8988T (cell line): ENCODE measurements at regions not wholly inside any gene's neighbourhood (a gene's known extent, or its start where the extent isn't known, plus 50 kb on each side); places are given as distances from the start of the nearest gene placed in this dataset.
"Not testable (repeated sequence)": the region's sequence is repeated elsewhere in the genome, so short reads cannot be mapped to it uniquely, and the experiment has no call there.

Source experiments
- DNase-seq: peaks from one replicate; pipeline ENCODE4 v3.0.0; 2011

DNA sequence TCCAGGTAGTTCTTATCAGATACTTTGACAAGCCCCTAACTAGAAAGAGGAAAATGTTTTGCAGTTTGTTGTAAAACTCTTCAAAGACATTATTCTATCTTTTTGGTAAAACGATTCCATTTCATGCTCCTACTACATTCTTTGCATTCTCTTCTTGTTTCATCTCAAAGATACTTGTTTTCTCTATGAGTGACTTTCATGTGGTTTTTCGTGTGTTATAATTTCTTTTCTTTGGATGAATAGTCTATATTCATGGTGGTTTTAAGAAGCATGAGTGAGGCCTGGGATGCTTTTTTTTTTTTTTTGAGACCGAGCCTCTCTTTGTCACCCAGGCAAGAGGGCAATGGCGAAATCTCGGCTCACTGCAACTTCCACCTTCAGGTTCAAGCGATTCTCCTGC is 292.5 kb upstream of the LYZL1 start:
- DNase-seq = no peak

DNA sequence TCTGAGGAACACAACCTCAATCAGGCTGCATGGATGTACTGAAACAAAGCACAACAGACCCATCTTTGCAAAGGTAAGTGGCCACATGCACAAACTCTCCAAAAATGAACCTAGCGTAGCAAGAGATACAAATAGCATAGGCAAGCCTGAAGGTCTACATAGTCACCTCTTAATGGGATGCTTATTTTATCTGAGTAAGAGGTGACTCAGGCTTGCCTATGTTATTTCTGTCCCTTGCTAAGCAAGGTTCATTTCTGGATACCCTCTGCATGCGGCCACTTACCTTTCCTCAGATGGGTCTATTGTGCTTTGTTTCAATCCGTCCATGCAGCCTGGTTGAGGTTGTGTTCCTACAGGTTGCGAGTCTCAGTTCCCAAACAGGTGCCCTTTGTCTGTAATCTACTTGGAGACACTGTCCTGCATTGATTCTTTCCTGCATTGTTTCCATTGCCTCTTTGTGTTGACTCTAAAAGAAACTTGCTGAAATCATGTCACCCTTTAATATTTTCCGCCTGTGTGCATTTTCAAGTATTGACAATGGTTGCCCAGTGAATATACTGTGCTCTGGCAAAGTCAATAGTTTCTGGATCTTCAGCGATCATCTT is 291.8 kb upstream of the LYZL1 start:
- no peak for DNase-seq

DNA sequence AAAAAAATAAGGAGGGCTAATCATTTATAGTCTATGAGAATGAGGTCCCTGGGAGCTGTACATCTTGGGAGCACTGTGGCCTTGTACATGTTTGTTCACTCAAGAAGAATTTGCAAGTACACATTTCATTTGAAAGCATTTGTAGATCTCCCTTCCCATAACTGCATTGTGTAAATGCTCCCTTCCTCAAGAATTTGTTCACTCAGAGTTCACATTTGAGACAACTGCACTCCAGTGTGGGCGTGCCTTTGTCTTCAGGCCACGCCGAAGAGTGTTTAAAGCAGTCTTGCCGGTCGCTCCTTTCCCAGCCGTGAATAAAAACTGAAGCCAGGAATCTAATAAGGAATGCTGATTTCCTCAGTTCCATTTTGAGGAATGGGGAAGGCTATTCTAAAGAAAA is 291.1 kb upstream of the LYZL1 start:
- no peak for DNase-seq

DNA sequence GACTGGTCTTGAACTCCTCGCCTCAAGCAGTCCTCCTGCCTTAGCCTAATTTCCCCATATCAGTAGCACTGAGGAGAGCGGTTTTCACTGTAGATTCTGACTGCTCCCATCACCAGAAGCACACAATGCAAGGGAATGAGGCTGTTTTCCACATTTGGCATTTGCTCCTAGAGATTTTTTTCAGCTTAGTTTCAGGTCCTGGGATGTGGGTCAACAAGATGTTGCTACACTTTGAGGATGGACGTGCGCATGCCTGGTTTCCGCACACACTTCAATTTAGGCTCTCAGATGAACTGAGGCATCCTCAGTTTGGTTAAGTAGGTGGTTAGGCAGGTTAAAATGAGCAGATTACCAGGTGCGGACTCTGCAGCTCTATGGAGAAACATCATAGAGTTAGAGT is 287.1 kb upstream of the LYZL1 start:
- DNase-seq = no peak

DNA sequence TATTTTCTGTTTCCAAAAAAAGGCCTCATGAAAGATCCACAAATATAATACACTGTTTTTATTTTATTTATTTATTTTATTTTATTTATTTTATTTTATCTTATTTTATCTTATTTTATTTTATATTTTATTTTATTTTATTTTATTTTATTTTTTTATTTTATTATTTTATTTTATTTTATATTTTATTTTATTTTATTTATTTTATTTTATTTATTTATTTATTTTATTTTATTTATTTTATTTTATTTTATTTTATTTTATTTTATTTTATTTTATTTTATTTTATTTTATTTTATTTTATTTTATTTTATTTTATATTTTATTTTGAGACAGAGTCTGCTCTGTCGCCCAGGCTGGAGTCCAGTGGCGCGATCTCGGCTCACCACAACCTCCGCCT is 285.9 kb upstream of the LYZL1 start:
- not testable (repeated sequence) for DNase-seq

DNA sequence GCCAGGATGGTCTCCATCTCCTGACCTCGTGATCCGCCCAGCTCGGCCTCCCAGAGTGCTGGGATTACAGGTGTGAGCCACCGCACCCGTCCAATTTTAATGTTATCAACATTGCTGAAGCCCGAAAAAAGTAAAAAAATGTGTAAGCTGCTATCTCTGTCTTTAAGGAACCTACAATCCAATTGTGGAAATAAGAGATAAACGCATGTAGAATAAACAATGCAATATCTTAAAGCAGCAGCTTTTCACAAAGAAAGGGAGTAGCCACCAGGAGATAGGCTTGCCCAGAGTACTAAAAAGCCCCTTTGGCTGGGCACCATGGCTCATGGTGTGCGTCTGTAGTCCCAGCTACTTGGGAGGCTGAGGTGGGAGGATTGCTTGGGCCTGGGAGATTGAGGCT is 282.9 kb upstream of the LYZL1 start:
- DNase-seq = no peak

DNA sequence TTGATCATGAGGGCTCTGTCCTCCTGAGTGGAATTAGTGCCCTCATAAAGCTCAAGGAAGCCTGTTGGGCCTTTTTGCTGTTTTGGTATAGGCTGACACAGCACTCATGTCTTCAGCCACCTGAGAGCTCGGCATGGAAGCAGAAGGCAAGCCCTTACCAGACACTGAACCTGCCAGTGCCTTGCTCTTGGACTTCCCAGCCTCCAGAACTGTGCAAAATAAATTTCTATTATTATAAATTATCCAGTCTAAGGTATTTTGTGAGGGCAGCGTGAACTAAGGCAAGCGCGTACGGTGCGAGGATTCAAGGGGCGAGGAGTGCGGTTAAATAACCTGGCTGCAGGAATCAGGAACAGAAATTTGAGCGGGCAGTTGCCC is 281.5 kb upstream of the LYZL1 start:
- no peak for DNase-seq

DNA sequence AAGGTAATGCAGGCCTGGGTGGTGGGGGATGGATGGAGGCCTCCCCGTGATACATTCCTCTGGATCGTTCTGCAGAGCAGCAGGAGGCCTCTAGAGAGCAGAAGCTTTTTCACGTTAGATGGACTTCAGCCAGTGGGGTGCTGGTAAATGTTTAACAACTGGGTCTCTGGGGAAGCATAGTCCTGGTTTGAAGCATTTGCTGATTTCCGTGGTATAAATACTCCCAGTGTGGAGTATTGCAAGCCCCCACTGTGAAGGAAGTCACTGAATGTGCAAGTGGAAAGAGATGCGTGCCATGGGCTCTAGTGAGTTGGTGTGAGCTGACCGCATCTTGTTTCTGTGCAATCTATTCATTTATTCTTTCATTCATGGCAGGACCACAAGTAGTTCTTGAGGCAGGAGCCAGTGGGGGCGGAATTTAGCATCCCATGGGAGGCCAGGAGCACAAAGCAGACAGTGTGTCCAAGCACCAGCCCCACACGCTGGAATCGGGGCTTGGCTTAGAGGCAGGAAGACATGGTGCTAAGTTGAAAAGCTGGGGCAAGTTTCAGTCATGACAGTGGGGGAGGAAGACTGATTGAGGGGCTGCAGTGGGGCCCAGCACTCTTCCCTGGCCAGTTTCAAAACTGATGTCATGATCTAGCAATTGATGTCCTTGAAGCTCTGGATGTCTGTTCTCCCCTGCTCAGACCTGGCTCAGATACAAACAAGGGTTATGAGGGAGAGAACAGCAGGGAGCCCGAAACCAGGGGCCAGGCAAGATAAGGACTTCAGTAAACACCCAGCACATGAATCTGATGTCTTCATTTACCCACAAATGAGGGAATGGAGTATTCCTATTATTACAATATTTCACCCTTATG is 280.9 kb upstream of the LYZL1 start:
- no peak for DNase-seq

DNA sequence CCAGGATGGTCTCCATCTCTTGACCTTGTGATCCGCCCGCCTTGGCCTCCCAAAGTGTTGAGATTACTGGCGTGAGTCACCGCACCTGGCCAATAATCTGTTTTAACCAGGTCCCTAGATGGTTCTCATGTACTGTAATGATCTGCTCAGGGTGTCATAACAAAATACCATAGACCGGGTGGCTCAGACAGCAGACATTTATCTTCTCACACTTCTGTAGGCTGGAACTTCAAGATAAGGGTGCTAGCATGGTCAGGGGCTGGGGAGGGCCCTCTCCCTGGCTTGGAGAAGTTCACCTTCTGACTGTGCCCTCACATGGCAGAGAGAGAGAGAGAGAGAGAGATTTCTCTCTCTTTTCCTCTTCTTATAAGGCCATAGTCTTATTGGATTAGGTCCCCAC is 279.4 kb upstream of the LYZL1 start:
- no peak for DNase-seq

DNA sequence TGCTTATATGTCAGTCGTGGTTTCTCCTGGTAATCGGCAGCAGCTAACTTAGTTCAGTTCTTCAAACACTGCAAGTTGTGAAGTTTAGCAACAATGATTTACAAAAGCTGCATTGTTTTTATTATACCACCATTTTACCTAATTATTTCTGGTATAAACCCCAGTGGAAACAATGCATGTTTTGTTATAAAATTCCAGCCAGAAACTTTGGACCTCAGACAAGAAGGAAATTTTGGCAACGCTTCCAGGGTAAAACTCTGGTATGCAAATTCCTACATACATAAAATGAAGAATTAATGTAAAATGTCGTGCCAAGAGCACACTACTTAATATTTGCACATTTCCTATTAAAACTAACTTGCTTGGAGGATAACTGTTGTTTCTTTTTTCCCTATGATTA is 277.4 kb upstream of the LYZL1 start:
- DNase-seq = no peak

DNA sequence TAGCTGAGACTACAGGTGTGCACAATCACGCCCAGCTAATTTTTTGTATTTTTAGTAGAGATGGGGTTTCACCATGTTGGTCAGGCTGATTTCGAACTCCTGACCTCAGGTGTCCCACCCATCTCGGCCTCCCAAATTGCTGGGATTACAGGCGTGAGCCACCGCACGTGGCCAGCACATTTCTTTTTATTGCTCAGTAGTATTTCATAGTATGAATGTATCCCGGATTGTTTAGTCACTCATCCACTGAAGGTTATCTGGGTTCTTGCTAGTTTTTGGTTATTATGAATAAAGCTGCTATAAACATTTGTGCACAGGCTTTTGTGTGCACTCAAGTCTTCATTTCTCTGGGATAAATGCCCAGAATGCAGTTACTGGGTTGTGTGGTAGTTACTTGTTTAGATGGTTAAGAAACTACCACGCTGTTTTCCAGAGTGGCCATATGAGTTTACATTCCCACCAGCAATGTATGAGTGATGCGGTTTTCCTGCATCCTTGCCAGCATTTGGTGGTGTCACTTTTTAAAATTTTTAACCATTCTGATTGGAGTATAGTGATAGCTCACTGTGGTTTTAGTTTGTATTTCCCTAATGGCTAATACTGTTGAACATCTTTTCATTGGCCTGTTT is 275.8 kb upstream of the LYZL1 start:
- DNase-seq = no peak

DNA sequence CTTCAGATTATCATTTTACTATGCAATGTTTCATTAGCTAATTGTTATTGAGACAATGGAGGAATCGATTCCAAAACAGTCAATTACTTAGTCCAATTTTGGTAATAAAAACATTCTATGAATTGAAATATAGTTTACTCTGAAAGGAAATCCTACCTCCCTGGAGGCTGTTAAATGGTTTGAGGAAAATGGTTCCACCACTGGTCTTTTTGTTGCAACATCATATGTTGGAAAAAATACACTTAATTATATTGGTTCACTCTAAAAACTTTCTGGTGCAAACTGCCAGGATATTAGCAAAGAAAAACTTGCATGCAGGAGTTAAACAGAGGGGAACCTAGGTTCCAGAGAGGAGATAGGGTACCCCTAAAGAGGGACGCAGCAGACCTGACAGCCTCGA is 267.3 kb upstream of the LYZL1 start:
- DNase-seq = no peak

DNA sequence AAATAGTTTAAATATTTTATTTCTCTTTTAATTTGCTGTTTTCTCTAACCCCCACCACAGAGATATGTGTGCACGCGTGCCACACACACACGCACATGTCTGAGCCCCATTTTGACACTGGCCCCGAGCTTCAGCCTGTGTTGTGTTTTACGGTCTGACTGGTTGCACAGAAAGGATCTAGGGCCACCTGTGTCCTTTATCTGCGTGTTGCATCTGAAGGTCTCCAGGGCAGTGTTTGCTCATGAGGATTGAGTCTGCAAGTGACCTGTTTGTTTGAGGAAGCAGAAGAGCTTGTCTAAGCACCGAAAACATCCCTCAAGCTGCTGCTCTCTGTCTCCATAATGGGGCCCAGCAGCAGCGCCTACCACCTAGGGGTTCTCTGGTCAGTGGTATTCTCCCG is 266.4 kb upstream of the LYZL1 start:
- DNase-seq = no peak

DNA sequence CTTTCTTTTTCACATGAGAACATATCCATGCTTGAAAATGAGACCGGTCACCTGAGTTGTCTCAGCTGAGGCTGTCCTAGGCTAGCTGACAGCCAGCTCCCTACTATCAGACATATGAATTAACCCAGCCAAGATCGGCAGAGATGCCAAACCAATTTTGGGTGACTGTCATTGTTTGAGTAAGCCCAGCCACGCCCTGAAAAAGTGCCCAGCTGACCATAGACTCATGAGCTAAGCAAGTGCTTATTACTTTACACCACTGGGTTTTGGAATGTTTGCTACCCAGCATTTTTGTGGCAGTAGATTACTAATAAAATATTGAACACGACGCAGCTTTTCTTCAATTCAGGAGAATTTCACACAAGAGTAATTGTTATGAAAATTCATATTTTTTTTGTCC is 265.2 kb upstream of the LYZL1 start:
- DNase-seq = no peak

DNA sequence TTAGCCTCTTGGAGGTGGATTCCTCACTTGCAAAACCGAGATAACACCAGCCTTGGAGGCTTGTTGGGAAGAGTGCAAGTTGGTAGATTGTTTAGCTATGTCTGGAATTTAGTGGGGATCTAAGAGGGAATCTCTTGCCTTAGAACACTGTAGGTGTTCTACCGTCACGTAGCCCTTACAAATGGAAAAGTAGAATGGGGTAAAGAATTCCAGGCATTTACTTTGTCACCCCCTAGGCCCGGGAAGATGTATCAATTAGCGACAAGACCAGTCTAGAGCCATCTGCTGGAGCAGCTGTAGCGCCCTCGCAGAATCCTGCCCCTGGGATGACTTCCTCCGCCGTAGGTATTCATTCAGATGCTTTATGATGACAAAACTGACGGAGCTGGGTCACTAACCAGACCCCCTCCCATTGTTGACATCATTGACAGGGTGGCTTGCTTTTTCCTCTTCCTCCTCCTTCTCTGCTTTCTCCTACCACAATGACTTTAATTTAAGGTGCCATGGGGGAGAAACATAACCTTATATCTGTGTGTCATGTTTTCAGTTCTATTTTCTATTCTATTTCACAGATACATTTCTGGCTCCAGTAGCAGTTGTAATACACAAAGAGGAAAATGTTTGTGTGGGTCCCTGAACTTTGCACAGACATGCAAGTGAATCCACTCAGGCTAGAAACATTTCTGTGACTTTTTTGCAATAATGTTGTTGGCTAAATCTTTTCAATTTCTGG is 262.6 kb upstream of the LYZL1 start:
- no peak for DNase-seq

DNA sequence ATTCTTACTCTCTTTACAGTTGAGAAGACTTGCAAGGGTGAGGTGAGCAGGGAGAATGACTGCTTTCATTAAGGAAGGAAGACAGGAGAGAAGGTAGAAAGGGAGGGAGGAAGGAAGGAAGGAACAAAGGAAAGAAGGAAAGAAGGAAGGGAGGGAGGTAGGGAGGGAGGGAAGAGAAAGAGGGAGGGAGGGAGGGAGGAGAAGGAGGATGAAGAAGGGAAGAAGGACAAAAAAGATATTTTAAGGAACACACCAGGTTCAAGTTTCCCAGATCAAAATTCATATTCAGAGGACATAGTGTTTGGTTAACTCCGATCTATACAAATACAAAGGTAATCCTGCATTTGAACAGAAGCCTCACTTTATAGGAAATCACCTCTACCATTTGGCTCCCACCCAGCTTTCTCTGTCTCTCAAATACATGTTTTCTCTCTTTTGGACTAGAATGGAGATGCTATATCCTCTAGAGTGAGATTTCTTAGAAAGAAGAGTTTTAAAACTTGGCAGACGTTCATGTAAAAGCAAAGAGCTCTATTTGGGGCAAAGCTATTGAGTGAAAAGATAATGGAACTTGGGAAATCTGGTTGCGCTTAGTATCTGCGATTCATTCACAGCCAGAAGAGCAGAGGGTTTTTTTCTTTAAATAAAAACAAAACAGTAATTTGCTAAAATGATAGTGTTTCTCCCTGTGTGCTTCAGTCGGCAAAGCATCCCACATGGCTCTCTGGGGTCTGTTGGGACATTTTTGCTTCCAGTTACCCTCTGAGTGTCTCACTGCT is 261.9 kb upstream of the LYZL1 start:
- DNase-seq = no peak

DNA sequence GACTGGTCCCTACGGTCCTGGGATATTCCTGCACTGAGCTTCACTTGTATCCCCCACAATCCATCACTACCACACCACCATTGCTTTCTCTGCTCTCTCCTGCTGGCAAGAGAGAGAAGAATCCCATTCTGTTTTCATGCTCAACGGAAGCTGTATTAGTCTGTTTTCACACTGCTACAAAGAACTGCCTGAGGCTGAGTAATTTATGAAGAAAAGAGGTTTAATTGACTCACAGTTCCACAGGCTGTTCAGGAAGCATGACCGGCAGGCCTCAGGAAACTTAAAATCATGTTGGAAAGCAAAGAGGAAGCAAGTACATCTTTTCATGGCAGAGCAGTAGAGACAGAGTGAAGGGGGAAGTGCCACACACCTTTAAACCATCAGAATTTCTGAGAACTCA is 260.4 kb upstream of the LYZL1 start:
- no peak for DNase-seq

DNA sequence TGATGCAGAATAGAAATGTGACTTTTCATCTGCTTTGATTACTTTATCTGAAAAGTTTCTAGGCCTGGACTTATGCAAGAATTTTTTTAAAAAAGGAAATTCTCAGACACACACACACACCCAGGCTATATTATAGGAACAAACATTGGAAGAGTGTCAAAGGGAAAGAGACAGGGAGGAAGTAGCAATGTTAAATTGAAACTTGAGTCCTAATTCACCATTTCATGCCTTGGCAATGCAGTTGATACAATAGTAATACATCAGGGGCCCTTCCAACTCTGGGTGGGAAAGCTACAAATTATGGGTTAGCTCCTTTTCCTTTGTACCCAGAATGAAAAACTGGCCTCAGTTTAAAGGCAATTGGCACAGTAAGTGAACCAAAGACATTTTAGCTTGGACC is 258.0 kb upstream of the LYZL1 start:
- DNase-seq = no peak

DNA sequence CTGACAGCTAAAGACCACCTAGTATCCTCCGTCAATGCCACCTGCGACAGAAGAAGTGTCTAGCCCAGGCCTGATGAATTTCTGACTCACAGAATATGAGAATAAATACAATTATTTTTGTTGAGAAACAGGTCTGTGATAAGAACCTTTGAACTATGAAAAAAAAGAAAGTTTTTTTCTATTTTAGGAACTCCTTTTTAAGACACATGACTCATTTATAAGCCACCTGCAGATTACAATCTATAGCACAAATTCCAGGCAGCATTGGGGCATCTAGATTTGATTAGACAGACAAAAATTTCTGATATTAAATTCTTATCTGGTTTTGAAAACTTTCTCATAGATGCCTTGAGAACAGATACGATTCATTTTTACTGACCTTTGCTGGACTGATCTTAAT is 256.7 kb upstream of the LYZL1 start:
- no peak for DNase-seq

DNA sequence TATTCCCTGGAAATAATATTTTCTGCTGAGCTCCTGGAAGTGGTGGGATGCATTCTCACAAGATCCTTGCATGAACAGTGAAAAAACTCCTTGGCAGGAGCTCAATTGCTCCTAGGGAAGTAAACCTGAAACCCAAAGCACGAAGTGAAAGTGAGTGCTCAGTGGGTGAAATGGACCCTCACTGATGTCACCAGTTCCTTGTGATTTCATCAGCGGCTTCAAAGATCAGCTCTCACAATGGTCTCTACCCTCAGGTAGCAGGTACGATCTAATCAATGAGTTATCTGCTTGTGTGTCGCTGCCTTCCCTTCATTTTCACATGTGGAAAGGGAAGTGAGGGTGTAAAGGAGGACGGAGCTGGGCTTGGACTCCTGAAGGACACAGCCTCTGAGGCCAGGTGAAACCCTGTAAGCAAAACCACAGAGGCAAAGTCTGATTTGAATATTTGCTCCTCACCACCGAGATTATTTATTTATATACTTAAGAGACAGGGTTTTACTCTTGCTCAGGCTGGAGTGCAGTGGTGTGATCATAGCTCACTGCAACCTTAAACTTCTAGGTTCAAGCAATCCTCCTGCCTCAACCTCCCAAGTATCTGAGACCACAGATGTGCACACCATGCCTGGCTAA is 255.4 kb upstream of the LYZL1 start:
- no peak for DNase-seq

DNA sequence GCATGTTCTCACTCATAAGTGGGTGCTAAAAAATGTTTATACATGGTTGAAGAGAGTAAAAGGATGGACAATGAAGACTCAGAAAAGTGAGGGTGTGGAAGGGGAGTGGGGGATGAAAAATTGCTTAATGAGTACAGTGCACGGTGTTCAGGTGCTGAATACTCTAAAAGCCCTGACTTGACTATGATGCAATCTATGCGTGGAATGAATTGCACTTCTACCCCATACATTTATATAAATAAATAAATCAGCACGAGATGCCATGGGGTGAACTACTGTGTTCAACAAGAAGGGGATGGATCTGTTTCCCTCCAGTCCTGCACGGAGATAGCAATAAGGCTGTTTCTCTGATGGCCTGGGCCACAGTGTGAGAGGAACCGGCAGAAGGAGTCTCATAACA is 254.3 kb upstream of the LYZL1 start:
- DNase-seq = no peak

DNA sequence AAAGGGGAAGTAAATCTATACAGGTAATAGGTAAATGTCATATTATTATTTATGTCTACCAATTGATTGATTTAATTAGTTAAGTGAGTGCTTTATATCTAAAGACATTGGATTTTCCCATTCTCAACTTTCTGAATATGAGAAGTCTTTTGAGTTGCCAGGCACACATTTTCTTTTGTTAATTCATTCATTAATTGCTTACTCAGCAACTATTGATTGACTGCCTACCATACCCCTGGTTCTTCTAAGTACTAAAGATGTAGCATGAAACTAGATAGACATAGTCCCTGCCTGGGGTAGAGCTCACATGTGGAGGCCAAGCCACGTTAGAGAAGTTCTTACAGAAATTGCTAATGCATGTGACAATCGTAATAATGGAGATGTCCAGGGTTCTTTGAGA is 253.1 kb upstream of the LYZL1 start:
- no peak for DNase-seq
